ENCODE measurements at regions not wholly inside any gene's neighbourhood (a gene's known extent, or its start where the extent isn't known, plus 50 kb on each side); places are given as distances from the start of the nearest gene placed in this dataset.

- H3K4me3 ChIP-seq (ENCODE audit: extremely low read depth in 1 of 4, insufficient read depth in 2 of 4, low read depth in 3 of 4, low read length in 4 of 4) = no peak overlapping the region
- H3K27ac ChIP-seq (ENCODE audit: low read depth, low read length) = no peak overlapping the region
- ChIA-PET CTCF (ENCODE audit: partially characterized antibody) (no interaction called here), POLR2A (ENCODE audit: partially characterized antibody) (no interaction called here)
- no peak overlapping the region for H2BK15ac ChIP-seq (ENCODE audit: low read length)
- no peaks in the 10 kb centered on the region for H3K23me2 ChIP-seq (ENCODE audit: low read depth, low read length)
- no peak overlapping the region for H2BK12ac ChIP-seq (ENCODE audit: low read depth, low read length)
- no peak overlapping the region for H4K5ac ChIP-seq (ENCODE audit: insufficient read length, low read depth, low read length)
- no peaks in the 10 kb centered on the region for H3K36me3 ChIP-seq (ENCODE audit: control insufficient read depth in 2 of 4, insufficient read depth in 4 of 4, low read length in 3 of 4)
- no peak overlapping the region for H3K56ac ChIP-seq (replicated peaks; ENCODE audit: insufficient read length, low read depth, low read length)
- no peak overlapping the region for H2AFZ ChIP-seq (ENCODE audit: low read length)
- H3K4me1 ChIP-seq (replicated peaks in 1 of 4; ENCODE audit: control insufficient read depth in 3 of 4, insufficient read depth in 4 of 4, low read length in 3 of 4) = no peaks in the 10 kb centered on the region
- no peaks in the 10 kb centered on the region for H3K27me3 ChIP-seq (replicated peaks in 1 of 4; ENCODE audit: control insufficient read depth in 3 of 4, extremely low read depth in 1 of 4, insufficient read depth in 3 of 4, low read length in 3 of 4)
- TF ChIP-seq HDAC6 (IDR thresholded peaks at IDR 0.05; ENCODE audit: low read depth, low read length) (no peak), SIX5 (IDR thresholded peaks at IDR 0.05; ENCODE audit: low read depth, low read length) (no peak), ZNF274 (IDR thresholded peaks at IDR 0.05; ENCODE audit: borderline replicate concordance, extremely low read depth, low read length) (no peak)
- H2BK120ac ChIP-seq (replicated peaks; ENCODE audit: low read depth, low read length) = no peak overlapping the region
- H2AK5ac ChIP-seq (ENCODE audit: low read depth, low read length) = no peak overlapping the region
- no peak overlapping the region for H3K14ac ChIP-seq (ENCODE audit: insufficient read length)
- H3K9me3 ChIP-seq (ENCODE audit: insufficient read depth in 2 of 2, low read depth in 1 of 2, low read length in 1 of 2) = peaks cover 0 to 3% of the 10 kb centered on the region in 2 experiments; a peak in 2 of 4 replicates
- no peak overlapping the region for H3K4ac ChIP-seq (replicated peaks; ENCODE audit: insufficient read length, low read depth, low read length)
- H3K79me2 ChIP-seq (ENCODE audit: control insufficient read depth in 1 of 2, insufficient read depth in 2 of 2, low read length in 2 of 2) = no peaks in the 10 kb centered on the region
- H3K79me1 ChIP-seq (ENCODE audit: low read depth, low read length) = no peaks in the 10 kb centered on the region
- WGBS, 2 experiments (ENCODE audit: extremely low coverage in 1 of 2, insufficient coverage in 1 of 2, insufficient read length in 1 of 2, insufficient replicate concordance in 2 of 2, low coverage in 1 of 2, low lambda C conversion rate in 2 of 2, missing lambda C conversion rate in 1 of 2) = 86% methylated on average over 4 of the region's 4 CpGs; no CpG with 5 or more reads in 1 of the 2 experiments
- no peak overlapping the region for H2BK20ac ChIP-seq (ENCODE audit: low read length)
- H3K23ac ChIP-seq (ENCODE audit: insufficient read length) = no peak overlapping the region
- no peak overlapping the region for H3K18ac ChIP-seq (ENCODE audit: extremely low read depth, low read length)
- no peak overlapping the region for H2BK5ac ChIP-seq (ENCODE audit: low read depth, low read length)
- no peak overlapping the region for H3K9ac ChIP-seq (replicated peaks in 1 of 4; ENCODE audit: extremely low read depth in 1 of 4, low read depth in 3 of 4, low read length in 3 of 4)
- DNase-seq (ENCODE audit: low read depth in 1 of 2, low spot score in 2 of 2) (no peak), FAIRE-seq (no peak)
- H4K20me1 ChIP-seq (replicated peaks in 1 of 2; ENCODE audit: control insufficient read depth in 1 of 2, insufficient read depth in 2 of 2, low read length in 2 of 2) = no peaks in the 10 kb centered on the region
- H3K4me2 ChIP-seq (ENCODE audit: insufficient read depth in 1 of 2, low read depth in 2 of 2, low read length in 2 of 2) = no peak overlapping the region
- no peak overlapping the region for H4K91ac ChIP-seq (replicated peaks; ENCODE audit: insufficient read length, low read length)
- H4K8ac ChIP-seq (ENCODE audit: extremely low read depth, insufficient read depth, low read length) = no peak overlapping the region
Measured at GRCh38 chr5:98604721-98605425, 168.6 kb upstream of the RGMB start.

All from H1 (cell line).